GM19397 (cell line): ENCODE measurements at regions not wholly inside any gene's neighbourhood (a gene's known extent, or its start where the extent isn't known, plus 50 kb on each side); places are given as distances from the start of the nearest gene placed in this dataset.

ENCODE experiments used
- ATAC-seq: cut with Tn5 transposase; IDR thresholded peaks from one replicate; pipeline ENCODE4 v1.9.1; 2021; ENCODE audit warnings: mild to moderate bottlenecking, moderate library complexity; ENCODE audit not compliant: unreplicated experiment

DNA sequence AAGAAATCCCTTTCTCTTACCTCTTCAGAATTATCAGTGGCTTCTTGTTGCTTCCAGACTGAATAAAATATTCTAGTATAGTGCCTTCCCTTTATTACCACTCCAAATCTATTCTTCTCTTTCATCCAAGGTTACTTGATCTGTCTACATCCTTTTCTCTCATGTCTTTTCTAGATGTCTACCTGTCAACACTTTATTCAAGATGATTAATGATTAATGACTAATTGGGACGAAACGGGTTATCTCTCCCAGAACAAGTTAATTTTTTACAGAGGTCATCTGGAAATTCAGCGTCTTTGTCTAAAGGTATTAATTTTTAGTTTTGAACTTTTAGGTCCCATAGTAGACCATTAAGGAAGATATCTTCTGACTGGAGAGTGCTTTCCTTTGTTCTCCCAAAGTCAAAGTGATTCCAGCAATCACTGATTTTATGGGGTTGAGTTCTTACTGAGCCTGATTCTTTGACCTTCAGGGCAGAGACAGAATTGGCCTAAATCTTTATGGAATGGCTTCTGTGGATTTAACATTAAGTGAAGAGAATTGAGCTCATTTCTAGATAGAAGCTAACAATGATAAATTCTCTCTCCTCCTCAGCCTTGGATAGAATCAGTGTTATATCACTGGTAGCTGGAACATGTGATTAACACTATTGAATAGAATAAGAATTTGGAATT is 335.4 kb upstream of the TEX13C start:
- no peak for ATAC-seq

DNA sequence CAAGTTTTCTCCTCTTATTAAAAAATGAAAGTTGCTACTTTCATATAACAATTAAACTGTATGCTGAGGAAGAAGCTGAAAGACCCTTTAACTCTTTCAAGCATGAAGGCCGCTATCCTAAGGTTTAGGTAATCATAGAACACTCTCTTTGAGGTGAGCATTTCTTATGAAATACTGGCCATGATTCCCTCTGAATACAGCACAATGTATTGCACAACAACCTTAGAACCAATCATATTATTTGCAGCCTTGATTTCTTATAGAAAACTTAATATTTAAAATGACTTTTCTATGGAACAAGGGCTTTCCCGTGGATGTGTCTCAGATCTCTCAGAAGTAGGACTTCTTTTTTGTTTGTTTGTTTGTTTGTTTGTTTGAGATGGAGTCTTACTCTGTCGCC is 333.4 kb upstream of the TEX13C start:
- no peak for ATAC-seq

DNA sequence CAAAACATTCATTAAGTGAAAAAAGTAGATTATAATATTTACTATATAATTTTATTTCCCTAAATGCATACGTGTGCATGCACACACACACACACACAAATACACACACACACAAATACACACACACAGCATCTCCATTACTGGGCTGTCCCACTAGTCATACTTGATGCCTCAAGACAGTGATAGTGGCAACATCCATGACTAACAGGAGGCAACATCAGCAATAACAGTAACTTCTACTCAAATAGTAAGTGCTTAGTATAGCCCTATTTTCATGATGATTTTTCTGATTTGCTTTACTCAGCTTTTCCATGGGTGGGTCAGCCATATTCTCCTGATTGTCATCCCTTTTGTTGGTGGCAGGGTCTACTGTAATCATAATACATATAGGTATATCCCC is 325.9 kb upstream of the TEX13C start:
- ATAC-seq = no peak

DNA sequence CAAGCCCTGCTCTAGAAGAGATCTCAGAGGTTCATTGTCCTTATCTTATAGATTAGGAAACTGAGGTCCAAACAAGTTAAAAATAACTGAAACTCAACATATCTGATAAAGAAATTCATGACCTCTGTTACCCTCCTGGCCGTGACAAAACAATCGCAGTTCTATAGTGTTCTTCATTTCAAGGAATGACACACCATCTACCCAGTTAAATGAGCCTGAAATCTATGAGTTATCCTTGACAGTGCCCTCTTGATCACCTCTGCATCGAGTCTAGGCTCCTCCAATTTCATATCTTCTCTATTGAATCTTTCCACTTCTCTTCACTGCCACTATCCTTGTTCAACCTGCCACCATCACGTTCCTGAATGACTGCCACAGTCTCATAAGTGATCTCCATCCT is 325.3 kb upstream of the TEX13C start:
- ATAC-seq = no peak

DNA sequence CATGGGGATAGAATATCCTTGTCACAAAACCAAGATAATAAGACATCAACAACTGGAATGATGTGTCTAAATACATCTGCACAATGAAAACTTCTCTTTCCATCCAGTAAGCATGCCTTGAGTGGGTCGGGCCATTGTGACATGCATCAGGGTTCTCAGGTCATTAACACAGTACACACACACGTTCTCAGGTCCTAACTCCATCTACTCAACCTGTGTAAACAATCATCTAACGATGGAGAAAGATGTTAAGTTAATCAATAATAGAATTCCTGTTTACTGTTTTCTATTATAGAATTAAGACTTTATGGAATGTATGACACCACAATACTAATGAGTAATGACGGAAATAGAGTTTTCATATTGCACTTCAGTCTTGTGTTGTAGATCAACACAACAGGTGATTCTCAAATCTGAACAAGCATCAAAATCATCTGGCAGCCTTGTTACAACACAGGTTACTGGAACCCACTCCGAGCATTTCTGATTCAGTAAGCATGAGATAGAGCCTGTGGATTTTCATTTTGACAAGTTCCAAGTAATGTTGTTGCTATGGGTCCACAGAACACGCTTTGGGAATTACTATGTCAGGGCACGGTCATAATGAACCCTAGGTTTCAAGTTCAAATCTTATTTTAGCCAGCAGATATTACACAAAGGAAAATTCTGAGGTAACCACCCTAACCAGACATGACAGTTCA is 315.8 kb upstream of the TEX13C start:
- no peak for ATAC-seq

DNA sequence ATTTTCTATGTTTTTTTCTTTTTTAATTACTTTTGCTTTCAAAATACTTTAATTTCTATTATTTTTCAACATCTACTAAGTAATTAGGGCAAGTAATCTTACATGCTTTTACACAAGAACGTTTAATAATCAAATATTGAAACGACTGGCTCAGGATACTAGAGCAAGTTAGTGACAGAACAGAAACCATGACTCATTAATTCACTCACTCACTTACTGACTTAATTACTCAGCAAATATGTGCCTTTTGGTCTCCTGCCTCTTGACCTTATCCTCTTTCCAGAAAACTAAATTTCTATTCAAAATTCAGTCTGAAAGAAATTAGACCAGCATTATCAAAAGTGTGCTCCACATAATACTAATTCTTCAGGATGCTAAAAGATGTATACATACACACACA is 314.9 kb upstream of the TEX13C start:
- no peak for ATAC-seq

DNA sequence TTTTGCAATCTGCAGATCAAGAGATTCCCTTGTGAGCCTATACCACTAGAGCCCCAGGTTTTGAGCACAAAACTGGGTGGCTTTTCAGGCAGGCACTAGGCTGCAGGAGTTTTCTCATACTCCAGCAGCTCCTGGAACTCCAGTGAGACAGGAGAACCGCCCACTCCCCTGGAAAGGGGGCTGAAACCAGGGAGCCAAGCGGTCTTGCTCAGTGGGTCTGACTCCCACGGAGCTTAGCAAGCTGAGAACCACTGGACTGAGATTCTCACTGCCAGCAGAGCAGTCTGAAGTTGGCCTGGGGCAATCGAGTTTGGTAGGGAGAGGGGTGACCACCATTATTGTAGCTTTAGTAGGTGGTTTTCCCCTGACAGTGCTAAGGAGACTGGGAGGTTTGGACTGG is 313.8 kb upstream of the TEX13C start:
- no peak for ATAC-seq

DNA sequence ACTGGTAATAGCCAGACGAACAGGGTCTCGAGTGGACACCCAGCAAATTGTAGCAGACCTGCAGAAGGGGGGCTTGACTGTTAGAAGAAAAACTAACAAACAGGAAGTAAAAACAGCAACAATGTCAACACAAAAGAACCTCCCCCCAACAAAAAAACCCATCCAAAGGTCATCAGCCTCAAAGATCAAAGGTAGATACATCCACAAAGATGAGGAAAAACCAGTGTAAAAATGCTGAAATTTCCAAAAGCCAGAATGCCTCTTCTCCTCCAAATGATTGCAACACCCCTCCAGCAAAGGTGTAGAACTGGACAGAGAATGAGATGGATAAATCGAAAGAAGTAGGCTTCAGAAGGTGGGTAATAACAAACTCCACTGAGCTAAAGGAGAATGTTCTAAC is 313.0 kb upstream of the TEX13C start:
- no peak for ATAC-seq

DNA sequence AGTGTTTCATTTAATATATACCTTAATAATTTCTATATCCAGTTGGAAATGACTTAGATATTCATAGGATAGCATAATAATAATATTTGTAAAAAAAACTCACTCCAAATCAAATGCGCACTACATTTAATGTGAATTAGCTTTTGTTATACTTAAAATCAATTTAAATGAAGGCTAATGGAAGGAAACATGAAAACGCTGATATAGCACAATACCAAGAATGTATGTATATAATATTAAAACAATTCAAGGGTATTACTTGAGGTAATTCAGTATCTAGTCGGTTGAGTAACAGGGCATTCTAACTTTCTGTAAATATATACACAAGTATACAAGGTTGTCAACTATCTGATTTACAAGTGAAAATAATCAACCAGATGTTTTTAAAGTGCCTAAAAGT is 307.1 kb upstream of the TEX13C start:
- ATAC-seq = no peak

DNA sequence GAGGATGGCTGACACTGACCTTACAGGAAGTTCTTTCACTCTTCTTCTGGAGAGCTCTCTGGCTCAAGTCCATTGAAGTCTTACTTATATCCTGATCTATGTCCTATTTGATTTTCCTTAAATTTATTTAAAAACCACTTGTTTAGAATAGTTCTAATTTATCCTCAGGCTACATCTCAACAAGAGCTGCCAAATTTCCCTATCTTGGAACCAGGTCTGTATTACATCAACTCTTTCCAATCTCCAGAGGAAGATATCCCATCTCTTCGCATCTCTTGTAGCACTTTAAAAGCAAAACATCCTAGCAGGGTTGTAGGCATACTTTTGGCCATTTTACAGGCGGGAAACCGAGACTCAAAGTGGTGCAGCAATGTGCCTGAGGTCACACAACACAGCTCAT is 290.5 kb upstream of the TEX13C start:
- ATAC-seq = no peak
